Fibroblast of skin of left quadriceps (primary cell): ENCODE measurements at regions not wholly inside any gene's neighbourhood (a gene's known extent, or its start where the extent isn't known, plus 50 kb on each side); places are given as distances from the start of the nearest gene placed in this dataset.
"Not testable (repeated sequence)": the region's sequence is repeated elsewhere in the genome, so short reads cannot be mapped to it uniquely, and the experiment has no call there.

Source experiments
- DNase-seq, 2 experiments: peaks; one replicate each; pipeline ENCODE4 v3.0.0-alpha.2; 2013; ENCODE audit warnings: low read depth in 2 of 2

DNA sequence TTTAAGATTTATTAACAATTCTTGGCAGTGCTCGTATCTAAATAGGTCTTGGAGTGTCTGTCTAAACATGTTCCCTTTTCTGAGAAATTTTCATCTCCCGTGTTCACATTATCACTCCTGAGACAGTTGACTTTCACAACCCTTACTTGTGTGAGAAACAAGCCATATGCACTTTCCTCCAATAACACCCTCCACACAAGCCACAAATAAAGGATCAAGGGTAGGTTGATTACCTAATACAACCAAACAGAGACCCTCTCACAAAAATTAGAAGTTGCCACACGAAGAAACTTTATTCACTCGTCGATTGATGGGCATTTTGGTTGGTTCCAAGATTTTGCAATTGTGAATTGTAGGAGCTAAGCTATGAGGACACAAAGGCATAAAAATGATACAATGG is 763.9 kb downstream of the TRAM1L1 start:
- DNase-seq = no peak

DNA sequence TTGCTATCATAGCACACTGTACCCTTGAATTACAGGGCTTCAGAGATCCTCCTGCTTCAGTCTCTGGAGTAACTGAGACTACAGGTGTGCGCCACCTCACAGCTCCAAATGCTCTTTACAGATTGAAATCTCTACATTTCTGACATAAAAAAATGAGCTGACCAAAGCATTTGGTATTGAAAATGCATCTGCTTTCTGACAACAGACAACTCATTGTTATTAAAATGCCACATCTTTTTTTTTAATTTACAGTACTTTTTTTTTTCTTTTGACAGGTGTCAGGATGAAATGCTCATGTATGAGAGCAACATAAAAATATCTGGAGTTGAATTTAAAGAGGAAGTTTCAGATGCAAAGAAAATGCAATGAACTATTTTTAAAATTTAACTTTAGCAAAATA is 764.5 kb downstream of the TRAM1L1 start:
- DNase-seq = no peak

DNA sequence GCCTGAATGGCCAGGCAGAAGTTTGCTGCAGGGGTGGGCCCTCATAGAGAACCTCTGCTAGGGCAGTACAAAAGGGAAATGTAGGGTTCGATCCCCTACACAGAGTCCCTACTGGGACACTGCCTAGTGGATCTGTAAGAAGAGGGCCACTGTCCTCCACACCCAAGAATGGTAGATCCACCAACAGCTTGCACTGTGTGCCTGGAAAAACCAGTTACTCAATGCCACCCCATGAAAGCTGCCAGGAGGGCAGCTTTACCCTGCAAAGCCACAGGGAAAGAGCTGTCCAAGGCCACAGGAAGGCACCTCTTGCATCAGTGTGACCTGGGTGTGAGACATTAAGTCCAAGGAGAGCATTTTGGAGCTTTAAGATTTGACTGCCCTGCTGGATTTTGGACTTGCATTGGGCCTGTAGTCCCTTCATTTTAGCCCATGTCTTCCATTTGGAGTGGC is 781.6 kb downstream of the TRAM1L1 start:
- no peak for DNase-seq

DNA sequence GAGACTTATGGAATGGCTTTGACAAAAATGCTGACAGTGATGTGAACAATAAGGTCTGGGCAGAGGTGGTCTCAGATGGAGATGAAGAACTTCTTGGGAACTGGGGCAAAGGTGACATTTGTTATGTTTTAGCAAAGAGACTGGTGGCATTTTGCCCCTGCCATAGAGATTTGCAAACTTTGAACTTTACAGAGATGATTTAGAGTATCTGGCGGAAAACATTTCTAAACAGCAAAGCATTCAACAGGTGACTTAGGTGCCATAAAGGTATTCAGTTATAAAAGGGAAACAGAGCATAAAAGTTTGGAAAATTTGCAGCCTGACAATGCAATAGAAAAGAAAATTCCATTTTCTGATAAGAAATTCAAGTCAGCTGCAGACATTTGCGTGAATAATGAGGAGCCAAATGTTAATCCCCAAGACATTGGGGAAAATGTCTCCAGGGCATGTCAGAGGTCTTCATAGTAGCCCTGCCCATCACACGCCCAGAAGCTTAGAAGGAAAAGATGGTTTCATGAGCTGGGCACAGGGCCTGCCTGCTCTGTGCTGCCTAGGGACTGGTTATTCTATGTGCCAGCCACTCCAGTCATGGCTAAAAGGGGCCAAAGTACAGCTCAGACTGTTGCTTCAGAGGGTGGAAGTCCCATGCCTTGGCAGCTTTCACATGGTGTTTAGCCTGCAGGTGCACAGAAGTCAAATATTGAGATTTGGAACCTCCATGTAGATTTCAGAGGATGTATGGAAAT is 782.2 kb downstream of the TRAM1L1 start:
- DNase-seq = no peak

DNA sequence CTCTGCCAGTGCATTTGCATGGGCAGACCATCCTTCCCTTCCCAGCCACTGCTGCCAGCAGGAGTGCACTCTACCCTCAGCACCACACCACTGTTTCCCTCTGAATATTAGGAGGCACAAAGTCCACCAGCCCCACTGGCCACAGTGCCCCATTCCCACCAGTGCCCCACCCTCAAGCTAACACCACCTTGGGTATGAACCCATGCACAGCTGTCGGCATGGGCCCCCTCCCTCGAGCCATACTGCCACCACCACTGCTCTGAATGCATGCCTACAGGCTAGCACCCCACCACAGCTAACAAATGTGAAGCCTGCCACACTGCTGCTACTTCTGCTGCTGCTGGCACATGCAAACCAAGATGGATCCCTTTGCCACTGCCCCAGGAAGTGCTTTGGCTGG is 810.4 kb downstream of the TRAM1L1 start:
- DNase-seq = no peak

DNA sequence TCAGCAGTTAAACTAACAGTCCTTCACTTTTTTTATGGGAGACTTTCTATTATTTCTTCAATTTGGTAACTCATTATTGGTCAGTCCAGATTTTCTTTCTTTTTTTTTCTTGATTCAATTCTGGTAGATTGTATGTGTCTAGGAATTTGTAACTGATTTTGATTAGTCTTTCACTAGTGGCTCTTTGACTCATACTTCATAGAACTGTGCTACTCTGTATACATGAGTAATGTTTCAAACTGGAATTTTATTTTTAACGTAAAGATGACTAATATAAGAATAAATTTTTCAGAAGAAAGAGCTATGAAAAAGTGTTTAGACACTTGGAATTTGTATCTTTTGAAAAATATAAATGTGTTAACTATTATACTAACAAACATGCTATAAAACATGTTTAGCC is 813.0 kb downstream of the TRAM1L1 start:
- DNase-seq = peak; percentile 9 to 17

DNA sequence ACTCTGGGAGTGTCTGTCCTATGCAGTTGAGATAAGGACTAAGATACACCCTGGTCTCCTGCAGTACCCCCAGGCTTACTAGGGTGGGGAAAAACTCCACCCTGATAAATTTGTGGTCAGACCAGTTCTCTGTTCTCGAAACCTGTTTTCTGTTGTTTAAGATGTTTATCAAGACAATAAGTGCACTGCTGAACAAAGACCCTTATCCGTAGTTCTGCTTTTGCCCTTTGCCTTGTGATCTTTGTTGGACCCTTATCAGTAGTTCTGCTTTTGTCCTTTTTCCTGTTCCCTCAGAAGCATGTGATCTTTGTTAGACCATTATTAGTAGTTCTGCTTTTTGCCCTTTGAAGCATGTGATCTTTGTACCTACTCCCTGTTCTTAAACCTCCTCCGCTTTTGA is 824.4 kb downstream of the TRAM1L1 start:
- DNase-seq = not testable (repeated sequence)

DNA sequence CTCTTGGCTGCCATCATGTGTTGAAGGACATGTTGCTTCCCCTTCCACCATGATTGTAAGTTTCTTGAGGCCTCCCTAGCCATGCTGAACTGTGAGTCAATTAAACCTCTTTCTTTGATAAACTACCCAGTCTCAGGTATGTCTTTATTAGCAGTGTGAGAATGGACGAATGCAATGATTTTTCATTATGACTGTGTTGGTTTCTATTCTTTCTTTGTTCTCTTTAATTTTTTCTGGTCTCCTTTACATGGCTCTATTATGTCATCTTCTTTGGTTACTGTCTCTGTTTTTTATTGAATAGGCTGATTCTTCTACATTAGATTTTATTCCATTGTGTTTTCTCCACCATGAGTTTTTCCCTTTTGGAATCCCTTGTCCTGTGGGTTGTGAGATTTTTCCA is 840.6 kb downstream of the TRAM1L1 start:
- DNase-seq = no peak

DNA sequence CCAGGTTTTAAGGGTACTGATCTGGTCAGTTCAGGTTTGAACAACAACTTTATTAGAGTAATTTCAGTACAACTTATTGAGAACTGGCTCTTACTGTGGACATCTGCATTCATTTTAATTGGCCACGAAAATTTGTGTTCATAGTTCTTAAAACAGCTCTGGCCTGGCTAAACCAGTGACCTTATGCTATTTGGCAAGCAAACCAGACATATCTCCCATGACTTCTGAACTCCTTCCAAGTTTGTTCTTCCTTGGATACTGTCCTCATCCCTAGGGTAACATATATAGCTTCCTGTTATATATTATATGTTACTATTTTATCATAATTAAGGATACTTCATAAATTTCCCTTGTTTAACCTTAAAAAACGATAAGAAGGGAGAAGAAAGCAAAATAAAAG is 841.9 kb downstream of the TRAM1L1 start:
- DNase-seq = no peak

DNA sequence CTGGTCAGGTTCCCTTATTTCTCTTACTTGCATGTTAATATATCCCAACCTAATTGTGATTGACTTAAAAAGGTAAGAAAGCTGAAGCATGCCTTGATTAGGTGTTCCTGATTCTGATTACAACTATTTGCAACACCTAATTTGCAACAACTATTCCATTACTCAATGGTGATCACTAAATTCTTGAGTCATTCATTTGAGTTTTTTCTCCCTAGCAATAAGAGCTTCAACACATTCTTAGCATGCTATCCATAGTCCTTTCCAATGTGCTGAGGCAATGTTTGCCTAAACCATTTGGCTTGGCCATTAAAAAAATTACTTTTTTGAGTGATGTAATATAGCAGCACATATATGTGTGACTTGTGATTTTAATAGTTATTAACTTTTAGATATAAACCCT is 851.4 kb downstream of the TRAM1L1 start:
- DNase-seq = no peak

DNA sequence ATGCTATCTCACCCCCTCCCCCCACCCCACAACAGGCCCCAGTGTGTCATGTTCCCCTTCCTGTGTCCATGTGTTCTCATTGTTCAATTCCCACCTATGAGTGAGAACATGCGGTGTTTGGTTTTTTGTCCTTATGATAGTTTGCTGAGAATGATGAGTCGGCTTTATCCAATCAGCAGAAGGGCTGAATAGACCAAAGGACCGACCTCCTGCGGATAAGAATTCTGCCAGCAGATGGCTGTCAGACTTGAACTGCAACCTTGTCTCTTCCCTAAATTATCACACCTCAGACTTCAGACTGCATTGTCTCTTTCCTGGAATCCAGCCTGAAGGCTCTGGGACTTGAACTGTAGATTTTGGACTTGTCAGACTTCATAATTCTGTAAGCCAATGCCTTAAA is 853.4 kb downstream of the TRAM1L1 start:
- not testable (repeated sequence) for DNase-seq

DNA sequence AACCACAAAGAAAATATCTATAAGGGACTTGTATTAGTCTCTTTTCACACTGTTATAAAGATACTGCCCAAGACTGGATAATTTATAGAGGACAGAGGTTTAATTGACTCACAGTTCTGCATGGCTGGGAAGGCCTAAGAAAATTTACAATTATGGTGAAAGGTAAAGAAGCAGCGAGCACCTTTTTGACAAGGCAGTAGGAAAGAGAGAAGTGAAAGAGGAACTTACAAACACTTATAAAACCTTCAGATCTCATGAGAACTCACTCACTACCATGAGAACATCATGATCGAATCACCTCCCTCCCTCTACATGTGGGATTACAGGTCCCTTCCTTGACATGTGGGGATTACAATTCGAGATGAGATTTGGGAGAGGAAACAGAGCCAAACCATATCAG is 856.0 kb downstream of the TRAM1L1 start:
- no peak for DNase-seq

DNA sequence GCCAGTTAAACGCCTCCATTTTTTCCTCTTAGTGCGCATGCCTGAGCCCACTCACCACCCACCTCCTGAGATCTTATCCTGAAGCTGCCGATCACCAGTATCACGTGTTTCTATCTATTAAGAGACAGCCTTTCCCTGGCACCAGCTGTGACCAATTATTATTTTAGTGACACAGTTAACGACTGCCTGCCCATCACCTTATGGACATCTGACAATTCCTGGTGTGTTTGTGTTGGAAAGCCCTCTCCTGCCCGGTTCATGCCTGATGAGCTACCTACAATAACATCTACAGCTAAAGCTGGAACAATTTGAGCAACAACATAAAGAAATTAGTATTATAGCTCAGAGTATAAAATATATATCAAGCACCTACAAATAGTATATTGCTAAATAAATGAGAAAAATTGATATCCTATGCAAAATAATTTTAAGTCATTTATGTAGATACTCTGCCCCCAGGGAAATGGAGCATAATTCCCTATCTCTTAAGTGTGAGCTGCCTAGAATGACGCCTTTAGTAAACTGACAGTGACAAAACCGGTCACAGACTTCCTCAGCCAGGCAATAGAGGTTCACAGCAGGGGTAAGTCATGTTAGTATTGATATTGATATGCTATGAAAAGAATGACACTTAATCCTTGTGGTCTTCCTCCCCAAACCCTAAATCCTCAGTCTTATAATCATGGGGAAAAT is 862.2 kb downstream of the TRAM1L1 start:
- no peak for DNase-seq

DNA sequence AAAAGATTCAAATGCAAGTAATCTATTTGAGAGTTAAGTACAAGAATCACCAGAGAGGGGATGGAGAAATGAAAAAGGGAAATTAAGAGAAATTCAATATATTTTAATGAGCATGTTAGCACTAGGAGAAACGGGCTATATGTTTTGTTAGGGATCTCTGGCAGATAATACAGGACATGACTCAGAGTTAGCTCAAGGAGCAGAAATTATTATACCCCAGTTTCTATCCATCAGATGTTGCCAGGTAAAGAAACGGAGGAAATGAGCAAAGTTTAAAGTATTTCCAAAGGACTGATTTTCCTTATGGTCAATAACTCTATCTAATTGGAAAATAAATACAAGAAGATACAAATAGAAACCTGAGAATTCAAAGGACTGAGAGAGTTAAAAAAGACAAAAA is 867.6 kb downstream of the TRAM1L1 start:
- DNase-seq = no peak

DNA sequence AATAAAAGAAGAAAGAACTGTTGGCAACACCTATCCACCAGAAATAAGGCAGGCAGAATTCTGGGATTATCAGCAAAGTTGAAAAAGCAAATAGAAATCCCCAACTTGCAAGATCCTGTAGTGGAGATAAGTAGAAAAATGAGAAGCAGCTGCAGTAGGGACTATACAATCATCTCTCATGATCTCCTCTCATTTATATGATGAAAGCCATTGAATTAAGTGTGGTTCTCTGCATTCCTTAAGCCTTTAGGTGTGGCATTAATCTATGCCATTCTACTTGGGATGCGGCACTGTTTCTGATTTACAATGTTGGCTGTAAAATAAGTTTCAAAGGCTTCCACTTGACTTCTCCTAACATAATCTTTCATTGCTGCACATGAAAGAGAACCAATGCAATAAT is 869.8 kb downstream of the TRAM1L1 start:
- DNase-seq = no peak

DNA sequence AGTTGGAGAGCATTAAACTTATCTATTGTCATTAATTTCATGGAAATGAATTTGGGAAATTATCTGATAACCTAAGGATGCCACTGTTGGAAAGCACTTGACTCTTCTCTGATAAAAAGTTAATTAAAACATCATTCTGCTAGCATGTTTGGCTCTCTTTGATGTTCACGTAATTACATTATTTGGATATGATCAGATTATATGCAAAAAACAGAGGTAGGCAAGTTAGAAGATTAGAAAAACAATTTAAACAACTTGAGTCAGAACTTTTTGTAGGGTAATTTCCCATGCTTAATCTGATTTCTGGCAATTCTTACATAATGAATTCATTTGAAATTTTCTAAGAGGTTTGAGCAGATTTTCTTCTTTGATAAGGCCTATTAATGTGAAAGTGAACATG is 882.9 kb downstream of the TRAM1L1 start:
- DNase-seq = no peak

DNA sequence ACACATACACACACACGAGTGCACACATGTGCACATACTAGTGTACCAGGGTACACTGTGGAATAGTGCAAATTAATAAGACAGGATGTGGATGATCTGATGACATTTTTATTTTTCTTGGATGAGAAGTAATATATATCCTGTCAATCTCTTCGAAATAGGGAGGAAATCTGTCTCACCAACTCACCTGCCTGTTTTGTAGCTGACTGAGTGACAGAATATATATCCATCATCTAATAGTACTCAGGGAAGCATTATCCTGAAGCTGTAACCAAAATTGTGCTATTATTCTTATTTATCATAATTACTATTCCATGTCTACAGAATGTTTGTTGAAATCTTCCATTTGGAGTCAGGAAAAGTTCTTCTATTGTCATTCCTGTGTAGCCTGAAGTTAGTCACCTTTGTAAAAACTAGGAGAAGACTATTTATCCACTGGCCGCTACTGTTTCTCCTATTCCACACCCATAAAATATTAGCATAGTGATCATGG is 888.0 kb downstream of the TRAM1L1 start:
- DNase-seq = no peak

DNA sequence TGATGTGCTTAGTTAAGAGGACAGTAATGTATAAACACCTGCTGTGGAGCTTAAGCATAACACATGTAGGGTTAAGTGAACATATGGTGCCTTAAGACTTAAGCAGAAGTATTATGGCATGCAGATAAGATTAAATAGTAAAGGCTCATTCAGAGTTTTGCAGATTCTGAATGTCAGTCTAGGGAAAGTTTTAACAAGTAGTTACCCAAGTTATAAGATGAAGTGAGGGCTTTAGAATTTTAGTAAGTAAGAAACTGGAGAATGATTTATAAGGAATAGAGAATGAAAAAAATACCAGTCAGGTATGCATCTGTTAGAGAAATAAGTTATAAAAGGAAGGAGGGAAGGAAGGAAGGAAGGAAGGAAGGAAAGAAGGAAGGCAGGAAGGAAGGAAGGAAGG is 902.1 kb downstream of the TRAM1L1 start:
- no peak for DNase-seq

DNA sequence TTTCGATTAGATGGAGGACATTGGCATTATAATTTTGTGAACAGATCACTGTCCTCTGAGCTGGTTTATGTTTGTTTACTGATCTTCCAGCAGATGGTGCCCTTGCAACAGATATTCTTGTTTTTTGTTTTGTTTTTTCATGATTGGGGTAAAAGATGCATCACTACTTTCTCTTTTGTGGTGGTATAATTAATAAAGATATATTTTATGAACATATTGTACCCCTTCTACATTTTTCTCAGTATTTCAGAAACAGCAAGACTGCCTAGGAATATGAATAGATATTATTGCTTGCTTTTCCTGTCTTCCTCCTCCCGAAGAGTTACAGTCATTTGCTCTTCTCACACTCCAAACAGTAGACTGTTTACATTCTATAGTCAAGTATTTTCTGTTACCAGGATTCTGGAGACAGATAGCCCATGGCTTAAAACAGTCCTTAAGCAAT is 905.2 kb downstream of the TRAM1L1 start:
- peak in 1 of 2 experiments; percentile 8 for DNase-seq

DNA sequence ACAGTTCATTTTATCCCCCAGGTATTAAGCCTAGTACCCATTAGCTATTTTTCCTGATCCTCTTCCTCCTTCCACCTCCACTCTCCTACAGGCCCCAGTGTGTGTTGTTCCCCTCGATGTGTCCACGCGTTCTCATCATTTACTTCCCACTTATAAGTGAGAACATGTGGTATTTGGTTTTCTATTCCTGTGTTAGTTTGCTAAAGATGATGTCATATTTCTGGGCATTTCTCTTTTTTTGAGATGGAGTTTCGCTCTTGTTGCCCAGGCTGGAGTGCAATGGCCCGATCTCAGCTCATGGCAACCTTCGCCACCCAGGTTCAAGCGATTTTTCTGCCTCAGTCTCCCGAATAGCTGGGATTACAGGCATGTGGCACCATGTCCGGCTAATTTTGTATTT is 934.0 kb downstream of the TRAM1L1 start:
- not testable (repeated sequence) for DNase-seq

DNA sequence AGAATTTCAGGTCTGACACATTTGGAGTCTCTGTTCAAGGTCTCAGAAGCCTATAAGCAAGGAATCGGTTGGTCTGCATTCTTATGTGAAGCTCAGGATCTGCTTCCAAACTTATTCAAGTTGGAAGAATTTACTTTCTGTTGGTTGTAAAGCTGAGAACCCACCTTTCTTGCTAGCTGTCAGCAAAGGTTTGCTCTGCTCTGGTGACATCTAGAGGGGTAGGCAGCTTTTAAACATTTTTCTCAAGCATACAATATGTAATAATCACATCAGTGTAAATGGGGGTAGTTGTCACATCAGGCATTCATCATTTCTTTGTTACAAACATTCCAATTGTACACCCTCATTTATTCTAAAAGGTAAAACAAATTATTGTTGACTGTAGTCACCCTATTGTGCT is 935.2 kb downstream of the TRAM1L1 start:
- peak in 1 of 2 experiments; percentile 0 for DNase-seq

DNA sequence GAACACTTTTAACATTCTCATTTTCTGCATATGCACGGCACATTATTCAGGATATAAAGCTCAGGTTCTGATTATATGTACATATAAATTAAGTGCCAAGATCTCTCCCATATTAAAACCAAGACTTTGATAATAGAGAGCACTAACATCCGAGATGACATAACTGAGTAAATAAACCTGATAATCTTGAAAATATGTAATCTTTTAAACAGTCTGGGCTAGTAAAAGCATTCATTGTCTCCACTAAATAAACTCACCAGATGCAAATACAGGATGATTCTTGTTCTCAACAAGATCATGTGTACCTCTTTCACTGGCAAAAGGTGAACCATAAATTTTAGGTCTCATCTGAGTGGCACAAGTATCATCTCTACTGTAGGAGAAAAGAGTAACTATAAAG is 942.2 kb downstream of the TRAM1L1 start:
- no peak for DNase-seq

DNA sequence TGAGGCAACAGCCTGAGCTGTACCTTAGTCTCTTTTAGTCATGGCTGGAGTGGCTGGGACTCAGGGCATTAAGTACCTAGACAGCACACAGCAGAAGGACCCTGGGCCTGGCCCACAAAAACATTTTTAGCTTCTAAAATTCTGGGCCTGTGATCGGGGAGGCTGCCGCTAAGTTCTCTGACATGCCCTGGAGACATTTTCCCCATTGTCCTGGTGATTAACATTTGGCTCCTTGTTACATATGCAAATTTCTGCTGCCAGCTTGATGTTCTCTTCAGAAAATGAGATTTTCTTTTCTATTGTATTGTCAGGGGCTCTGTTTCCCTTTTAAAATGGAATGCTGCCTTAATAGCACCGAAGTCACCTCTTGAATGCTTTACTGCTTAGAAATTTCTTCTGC is 952.4 kb downstream of the TRAM1L1 start:
- no peak for DNase-seq
